Neural cell (in vitro differentiated cells): ENCODE measurements at regions not wholly inside any gene's neighbourhood (a gene's known extent, or its start where the extent isn't known, plus 50 kb on each side); places are given as distances from the start of the nearest gene placed in this dataset.

ENCODE experiments used
- EP300 ChIP-seq: fragments of 450-650 bp; conservative IDR thresholded peaks from 2 replicates; pipeline ENCODE4 v1.6.1; 2014; ENCODE audit warnings: antibody characterized with exemption, mild to moderate bottlenecking, moderate library complexity; ENCODE audit not compliant: poor library complexity, severe bottlenecking
- POLR2AphosphoS5 ChIP-seq: IDR thresholded peaks from 2 replicates; pipeline ENCODE4 v1.6.1; 2012

DNA sequence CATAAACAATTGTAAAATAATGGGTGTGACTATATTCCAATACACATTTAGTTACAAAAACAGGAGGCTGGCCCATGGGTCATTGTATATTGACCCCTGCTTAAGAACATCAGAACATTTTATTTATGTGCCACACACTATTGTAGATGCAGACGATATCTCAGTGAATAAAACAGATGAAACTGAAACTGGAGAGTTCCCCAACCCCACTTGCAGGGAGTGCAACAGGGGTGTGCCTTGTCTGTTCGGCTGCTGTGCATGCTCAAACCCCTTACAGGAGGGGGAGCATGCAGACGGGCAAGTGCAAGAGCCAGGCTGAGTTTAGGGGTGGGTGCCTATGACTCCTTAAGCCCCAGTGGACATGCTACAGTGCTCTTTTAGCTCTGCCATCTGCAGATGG lies 509.6 kb downstream of the IGSF11 start:
- TF ChIP-seq EP300 (no peak), POLR2AphosphoS5 (no peak)
